Brain microvascular endothelial cell (primary cell): ENCODE measurements at regions not wholly inside any gene's neighbourhood (a gene's known extent, or its start where the extent isn't known, plus 50 kb on each side); places are given as distances from the start of the nearest gene placed in this dataset.

Experiments used
- DNase-seq: peaks from one replicate; pipeline ENCODE4 v3.0.0-alpha.2; 2020
- H3K27ac ChIP-seq: fragments of 250-450 bp; sonication (Bioruptor Pico); 2 replicates; pipeline ENCODE4 v1.5.1; 2020; ENCODE audit warnings: mild to moderate bottlenecking, moderate library complexity
- H3K27me3 ChIP-seq: fragments of 250-450 bp; sonication (Bioruptor Pico); replicated peaks from 2 replicates; pipeline ENCODE4 v1.5.1; 2020; ENCODE audit warnings: mild to moderate bottlenecking
- H3K36me3 ChIP-seq: fragments of 250-450 bp; sonication (Bioruptor Pico); replicated peaks from 2 replicates; pipeline ENCODE4 v1.5.1; 2020; ENCODE audit warnings: mild to moderate bottlenecking
- H3K4me3 ChIP-seq: 2 replicates; pipeline ENCODE4 v1.5.1; 2011; ENCODE audit warnings: low read depth, mild to moderate bottlenecking, control low read depth, low read length, moderate library complexity
- in situ Hi-C: cut with HindIII; loops from 2 replicates; pipeline ENCODE4 v1.10.0; 2017; ENCODE audit warnings: low sequenced_read_pairs, low pct_ligation_motif_present
- TF ChIP-seq, protein P1 (sequence below): IDR thresholded peaks from 2 replicates; pipeline ENCODE4 v1.5.1; 2011; ENCODE audit warnings: low read depth, mild to moderate bottlenecking, moderate library complexity, low read length, control low read depth, inconsistent platforms; ENCODE audit errors: missing control alignments

- H3K27ac ChIP-seq, result no peak overlapping the region
- TF ChIP-seq, protein P1, sequence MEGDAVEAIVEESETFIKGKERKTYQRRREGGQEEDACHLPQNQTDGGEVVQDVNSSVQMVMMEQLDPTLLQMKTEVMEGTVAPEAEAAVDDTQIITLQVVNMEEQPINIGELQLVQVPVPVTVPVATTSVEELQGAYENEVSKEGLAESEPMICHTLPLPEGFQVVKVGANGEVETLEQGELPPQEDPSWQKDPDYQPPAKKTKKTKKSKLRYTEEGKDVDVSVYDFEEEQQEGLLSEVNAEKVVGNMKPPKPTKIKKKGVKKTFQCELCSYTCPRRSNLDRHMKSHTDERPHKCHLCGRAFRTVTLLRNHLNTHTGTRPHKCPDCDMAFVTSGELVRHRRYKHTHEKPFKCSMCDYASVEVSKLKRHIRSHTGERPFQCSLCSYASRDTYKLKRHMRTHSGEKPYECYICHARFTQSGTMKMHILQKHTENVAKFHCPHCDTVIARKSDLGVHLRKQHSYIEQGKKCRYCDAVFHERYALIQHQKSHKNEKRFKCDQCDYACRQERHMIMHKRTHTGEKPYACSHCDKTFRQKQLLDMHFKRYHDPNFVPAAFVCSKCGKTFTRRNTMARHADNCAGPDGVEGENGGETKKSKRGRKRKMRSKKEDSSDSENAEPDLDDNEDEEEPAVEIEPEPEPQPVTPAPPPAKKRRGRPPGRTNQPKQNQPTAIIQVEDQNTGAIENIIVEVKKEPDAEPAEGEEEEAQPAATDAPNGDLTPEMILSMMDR, result no peak
- H3K36me3 ChIP-seq, result no peaks in the 10 kb centered on the region
- H3K4me3 ChIP-seq, result no peak overlapping the region
- no peak for DNase-seq
- H3K27me3 ChIP-seq, result no peaks in the 10 kb centered on the region
- in situ Hi-C loops, result no loop called here
These were observed 672.8 kb downstream of the PTPRC start for GRCh38 chr1:199311478-199312262.

DNA sequence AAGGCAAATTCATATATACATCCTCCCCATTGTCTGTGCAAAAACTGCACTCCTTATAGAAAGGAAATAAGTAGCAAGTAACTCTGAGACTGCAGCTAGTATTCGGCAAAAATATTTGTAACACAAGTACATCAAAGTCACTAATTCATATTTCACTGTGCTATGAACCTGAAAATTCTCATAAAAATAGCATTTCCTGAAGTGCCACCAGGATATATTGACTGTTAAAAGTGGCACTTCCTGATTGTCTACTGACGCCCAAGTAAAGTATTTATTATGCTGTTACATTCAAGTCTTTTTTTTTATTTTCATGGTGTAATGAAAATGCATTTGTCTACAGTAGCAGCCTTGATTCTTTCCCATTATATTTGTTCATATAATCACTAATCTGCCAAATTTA, 673.8 kb downstream of the PTPRC start:
- no peaks in the 10 kb centered on the region for H3K36me3 ChIP-seq
- H3K27ac ChIP-seq, result no peak overlapping the region
- H3K4me3 ChIP-seq, result no peak overlapping the region
- TF ChIP-seq, protein P1, result no peak
- DNase-seq, result no peak
- in situ Hi-C loops, result no loop called here
- no peaks in the 10 kb centered on the region for H3K27me3 ChIP-seq

DNA sequence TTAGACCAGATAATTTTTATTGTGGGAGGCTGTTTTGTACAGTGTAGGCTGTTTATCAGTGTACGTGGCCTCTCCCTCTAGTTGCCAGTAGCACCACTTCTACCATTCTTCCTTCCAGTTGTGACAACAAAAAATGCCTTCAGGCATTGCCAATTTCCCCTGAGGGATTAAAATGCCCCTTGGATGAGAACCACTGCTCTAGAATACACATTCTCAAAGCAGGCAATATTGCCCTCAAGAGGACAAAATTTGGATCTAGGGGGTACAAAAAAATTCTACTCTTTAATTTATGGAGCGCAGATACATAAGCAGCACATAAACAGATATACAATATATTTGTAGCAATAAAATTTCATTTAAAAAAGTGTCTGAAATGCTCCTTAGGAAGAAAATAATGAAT, 674.6 kb downstream of the PTPRC start:
- no peak overlapping the region for H3K4me3 ChIP-seq
- TF ChIP-seq, protein P1, result no peak
- no peak for DNase-seq
- no peak overlapping the region for H3K27ac ChIP-seq
- H3K27me3 ChIP-seq, result no peaks in the 10 kb centered on the region
- in situ Hi-C loops, result no loop called here
- H3K36me3 ChIP-seq, result no peaks in the 10 kb centered on the region

DNA sequence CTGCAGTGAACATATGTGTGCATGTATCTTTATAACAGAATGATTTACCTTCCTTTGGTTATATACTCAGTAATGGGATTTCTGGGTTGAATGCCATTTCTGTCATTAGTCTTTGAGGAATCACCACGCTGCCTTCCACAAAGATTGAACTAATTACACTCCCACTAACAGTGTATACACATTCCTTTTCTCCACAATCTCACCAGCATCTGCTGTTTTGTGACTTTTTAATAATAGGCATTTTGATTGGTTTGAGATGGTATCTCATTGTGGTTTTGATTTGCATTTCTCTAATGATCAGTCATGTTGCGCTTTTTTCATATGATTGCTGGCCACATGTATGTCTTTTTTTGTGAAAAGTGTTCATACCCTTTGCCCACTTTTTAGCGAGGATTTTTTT, 680.5 kb downstream of the PTPRC start:
- no peak for DNase-seq
- TF ChIP-seq, protein P1, result no peak
- in situ Hi-C loops, result no loop called here
- Histone ChIP-seq H3K27me3 (no peaks in the 10 kb centered on the region), H3K27ac (no peak overlapping the region), H3K4me3 (no peak overlapping the region), H3K36me3 (no peaks in the 10 kb centered on the region)

DNA sequence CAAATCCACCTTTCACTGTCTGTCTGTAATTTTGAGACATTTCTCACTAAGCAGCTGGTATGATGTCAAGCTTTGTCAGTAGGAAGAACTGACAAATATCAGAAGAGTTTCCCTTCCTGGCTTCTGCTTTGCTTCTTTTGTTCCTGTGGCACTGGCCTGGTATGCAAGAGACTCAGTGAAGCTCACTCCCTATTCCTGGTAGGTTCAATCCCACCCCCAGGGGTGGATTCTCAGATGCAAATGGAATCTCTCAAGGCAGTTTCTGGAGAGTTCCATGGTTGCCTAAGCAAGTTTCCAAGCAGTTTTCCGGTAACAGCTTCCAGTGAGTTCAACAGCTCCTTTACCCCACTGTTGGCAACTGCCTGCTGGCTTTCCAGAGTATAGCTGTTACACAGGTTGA, 683.4 kb downstream of the PTPRC start:
- H3K27ac ChIP-seq, result no peak overlapping the region
- TF ChIP-seq, protein P1, result no peak
- H3K4me3 ChIP-seq, result no peak overlapping the region
- no peaks in the 10 kb centered on the region for H3K36me3 ChIP-seq
- DNase-seq, result no peak
- in situ Hi-C loops, result no loop called here
- H3K27me3 ChIP-seq, result no peaks in the 10 kb centered on the region

DNA sequence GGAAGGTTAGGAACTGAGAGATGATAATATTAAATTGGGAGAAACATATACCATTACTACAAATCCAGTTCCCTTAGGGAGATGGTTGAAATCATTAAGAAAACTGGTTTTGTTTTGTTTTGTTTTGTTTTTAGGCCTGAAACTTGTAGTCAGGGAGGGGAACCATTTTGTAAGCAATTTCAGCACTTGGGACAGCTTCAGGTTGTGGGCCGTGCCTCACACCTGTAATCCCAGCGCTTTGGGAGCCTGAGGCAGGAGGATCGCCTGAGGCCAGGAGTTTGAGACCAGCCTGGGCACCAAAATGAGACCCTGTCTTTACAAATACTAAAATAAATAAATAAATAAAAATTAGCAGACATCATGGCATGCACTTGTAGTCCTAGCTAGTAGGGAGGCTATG, 694.3 kb upstream of the NR5A2 start:
- no peak overlapping the region for H3K4me3 ChIP-seq
- in situ Hi-C loops, result no loop called here
- no peaks in the 10 kb centered on the region for H3K36me3 ChIP-seq
- no peak overlapping the region for H3K27ac ChIP-seq
- no peak for DNase-seq
- TF ChIP-seq, protein P1, result no peak
- H3K27me3 ChIP-seq, result no peaks in the 10 kb centered on the region
